HG03045 (cell line): ENCODE measurements at regions not wholly inside any gene's neighbourhood (a gene's known extent, or its start where the extent isn't known, plus 50 kb on each side); places are given as distances from the start of the nearest gene placed in this dataset.
"Not testable (repeated sequence)": the region's sequence is repeated elsewhere in the genome, so short reads cannot be mapped to it uniquely, and the experiment has no call there.

Experiments used
- ATAC-seq: cut with Tn5 transposase; IDR thresholded peaks from one replicate; pipeline ENCODE4 v1.9.1; 2021; ENCODE audit warnings: mild to moderate bottlenecking, moderate library complexity; ENCODE audit not compliant: unreplicated experiment

GRCh38 chr9:83191154-83191553 is 128.2 kb upstream of the RASEF start:
- ATAC-seq = no peak

GRCh38 chr9:83189026-83189425 is 126.1 kb upstream of the RASEF start:
- not testable (repeated sequence) for ATAC-seq

GRCh38 chr9:83188277-83188676 is 125.3 kb upstream of the RASEF start:
- no peak for ATAC-seq

GRCh38 chr9:83186155-83186737 is 123.3 kb upstream of the RASEF start:
- ATAC-seq = no peak

- no peak for ATAC-seq
These were observed 122.7 kb upstream of the RASEF start for GRCh38 chr9:83185488-83186154.

GRCh38 chr9:83183621-83184020 is 120.7 kb upstream of the RASEF start:
- no peak for ATAC-seq

- no peak for ATAC-seq
These were observed 119.1 kb upstream of the RASEF start for GRCh38 chr9:83182071-83182470.

GRCh38 chr9:83178717-83179116 is 115.8 kb upstream of the RASEF start:
- ATAC-seq = no peak

- ATAC-seq = no peak
These were observed 114.8 kb upstream of the RASEF start for GRCh38 chr9:83177747-83178146.

- no peak for ATAC-seq
These were observed 104.2 kb upstream of the RASEF start for GRCh38 chr9:83167126-83167525.

- ATAC-seq = no peak
These were observed 103.4 kb upstream of the RASEF start for GRCh38 chr9:83166372-83166771.

- no peak for ATAC-seq
These were observed 92.8 kb upstream of the RASEF start for GRCh38 chr9:83155733-83156132.

- peak; percentile 36 for ATAC-seq
These were observed 91.9 kb upstream of the RASEF start for GRCh38 chr9:83154821-83155220.

- ATAC-seq = peak; percentile 97
These were observed 91.3 kb upstream of the RASEF start for GRCh38 chr9:83154087-83154736.

GRCh38 chr9:83153030-83153429 is 90.1 kb upstream of the RASEF start:
- ATAC-seq = no peak

- ATAC-seq = no peak
These were observed 88.7 kb upstream of the RASEF start for GRCh38 chr9:83151627-83152137.

GRCh38 chr9:83147315-83148149 is 84.6 kb upstream of the RASEF start:
- no peak for ATAC-seq

GRCh38 chr9:83146325-83146724 is 83.4 kb upstream of the RASEF start:
- no peak for ATAC-seq

- ATAC-seq = no peak
These were observed 81.5 kb upstream of the RASEF start for GRCh38 chr9:83144492-83144891.

- no peak for ATAC-seq
These were observed 79.4 kb upstream of the RASEF start for GRCh38 chr9:83142389-83142788.

GRCh38 chr9:83141887-83142286 is 78.9 kb upstream of the RASEF start:
- no peak for ATAC-seq
